GM12873 (cell line): ENCODE measurements at regions not wholly inside any gene's neighbourhood (a gene's known extent, or its start where the extent isn't known, plus 50 kb on each side); places are given as distances from the start of the nearest gene placed in this dataset.

Experiments
- CTCF ChIP-seq: IDR thresholded peaks from 2 replicates; pipeline ENCODE4 v1.5.1; 2012; ENCODE audit warnings: low read depth, mild to moderate bottlenecking, moderate library complexity, low read length, control low read depth; ENCODE audit not compliant: insufficient read depth; ENCODE audit errors: missing control alignments

GRCh38 chr18:64331419-64331818 is 182.5 kb upstream of the LINC00305 start:
- TF ChIP-seq CTCF = no peak

- TF ChIP-seq CTCF = no peak
Measured at GRCh38 chr18:64330931-64331330, 182.0 kb upstream of the LINC00305 start.

- TF ChIP-seq CTCF = peak; percentile 23
Measured at GRCh38 chr18:64330161-64330560, 181.3 kb upstream of the LINC00305 start.

DNA sequence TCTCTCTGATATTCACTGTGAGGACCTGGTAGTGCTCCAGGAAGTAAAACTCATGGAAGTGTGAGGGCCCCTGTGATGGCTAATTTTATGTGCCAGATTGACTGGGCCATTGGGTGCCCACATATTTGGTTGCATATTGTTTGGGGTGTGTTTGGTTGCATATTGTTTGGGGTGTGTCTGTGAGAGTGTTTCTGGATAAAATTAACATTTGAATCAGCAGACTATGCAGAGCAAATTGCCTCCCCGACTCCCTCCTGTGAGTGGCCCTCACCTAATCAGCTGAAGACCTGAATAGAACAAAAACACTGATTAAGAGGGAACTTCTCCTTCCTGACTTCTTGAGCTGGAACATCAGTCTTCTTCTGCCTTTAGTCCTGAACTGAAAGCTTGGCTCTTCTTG is 173.3 kb upstream of the LINC00305 start:
- TF ChIP-seq CTCF = no peak

DNA sequence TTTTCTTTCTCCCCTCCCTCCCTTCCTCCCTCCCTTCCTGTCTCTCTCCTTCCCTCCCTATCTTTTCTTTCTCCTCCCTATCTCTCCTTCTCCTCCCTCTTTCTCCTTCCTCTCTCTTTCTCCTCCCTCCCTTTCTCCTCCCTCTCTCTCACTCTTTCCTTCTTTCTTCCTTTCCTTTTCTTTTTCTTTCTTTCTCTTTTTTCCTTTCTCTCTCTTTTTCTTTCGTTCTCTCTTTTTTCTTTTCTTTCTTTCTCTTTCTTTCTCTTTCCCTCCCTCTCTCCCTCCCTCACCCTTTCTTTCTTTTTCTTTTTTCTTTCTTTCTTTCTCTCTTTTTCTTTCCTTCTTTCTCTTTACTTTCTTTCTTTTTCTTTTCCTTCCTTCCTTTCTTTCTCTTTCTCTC is 169.7 kb upstream of the LINC00305 start:
- no peak for TF ChIP-seq CTCF

- no peak for TF ChIP-seq CTCF
Measured at GRCh38 chr18:64311859-64312258, 163.0 kb upstream of the LINC00305 start.

DNA sequence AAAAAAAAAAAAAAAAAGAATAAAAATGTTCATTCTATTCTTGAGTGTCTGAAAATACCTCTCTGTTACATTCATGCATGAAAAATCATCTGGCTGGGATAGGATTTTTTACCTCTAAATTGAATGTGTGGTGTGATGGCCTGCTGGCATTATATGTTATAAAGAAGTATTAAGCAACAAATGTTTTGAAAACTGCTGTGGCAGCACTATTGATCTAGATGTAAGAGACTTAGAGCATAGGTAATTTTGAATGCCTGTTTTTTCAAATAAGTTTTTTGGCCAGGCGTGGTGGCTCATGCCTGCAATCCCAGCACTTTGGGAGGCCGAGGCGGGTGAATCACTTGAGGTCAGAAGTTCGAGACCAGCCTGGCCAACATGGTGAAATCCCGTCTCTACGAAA is 147.0 kb upstream of the LINC00305 start:
- TF ChIP-seq CTCF = no peak
